SK-N-SH (cell line): ENCODE measurements at regions not wholly inside any gene's neighbourhood (a gene's known extent, or its start where the extent isn't known, plus 50 kb on each side); places are given as distances from the start of the nearest gene placed in this dataset.

Source experiments
- CTCF ChIA-PET: fragments of 300-600, 350-600 bp; formaldehyde crosslinking; extraction: SDS; loops from one replicate; lab custom pipeline; 2021; lab: Yijun Ruan, JAX
- POLR2A ChIA-PET: fragments of 350-600 bp; sonication (Branson Sonifier 250); formaldehyde crosslinking; extraction: SDS; loops from one replicate; lab custom pipeline; 2020; ENCODE audit warnings: antibody characterized with exemption, inconsistent platforms; lab: Yijun Ruan, JAX
- DNase-seq: peaks from one replicate; pipeline ENCODE4 v3.0.0; 2012
- H2AFZ ChIP-seq: fragments of 200-600 bp; sonication (generic); 2 replicates; pipeline ENCODE4 v1.8.1; 2016; ENCODE audit warnings: antibody characterized with exemption, mild to moderate bottlenecking, low read depth
- H3F3A ChIP-seq: fragments of 200-600 bp; sonication (generic); replicated peaks from 2 replicates; pipeline ENCODE3; 2016; ENCODE audit warnings: antibody characterized with exemption, mild to moderate bottlenecking; ENCODE audit not compliant: insufficient read depth
- H3K27ac ChIP-seq, 2 experiments: fragments of 200-500 bp in 1 of 2; fragments of 200-600 bp in 1 of 2; sonication (Bioruptor generic) in 1 of 2; sonication (generic), shearing (Covaris generic) in 1 of 2; 2 replicates each; pipeline versions ENCODE4 v1.5.1 to v1.6.1; 2014 to 2016; ENCODE audit warnings: low read depth in 2 of 2, inconsistent platforms in 1 of 2, low read length in 1 of 2, mild to moderate bottlenecking in 1 of 2, mixed read lengths in 1 of 2
- H3K27me3 ChIP-seq: fragments of 200-600 bp; sonication (generic), shearing (Covaris generic); 2 replicates; pipeline ENCODE4 v1.6.1; 2016; ENCODE audit warnings: mixed run types; ENCODE audit not compliant: insufficient read depth
- H3K36me3 ChIP-seq, 2 experiments: fragments of 200-500 bp in 1 of 2; fragments of 200-600 bp in 1 of 2; sonication (Bioruptor generic) in 1 of 2; sonication (generic) in 1 of 2; replicated peaks in 1 of 2; 2 replicates each; pipeline versions ENCODE3 to v1.5.1; 2014 to 2016; ENCODE audit warnings: low read length in 1 of 2, mild to moderate bottlenecking in 1 of 2; ENCODE audit not compliant: insufficient read depth in 2 of 2, control insufficient read depth in 1 of 2
- H3K4me1 ChIP-seq, 2 experiments: fragments of 200-500 bp in 1 of 2; fragments of 200-600 bp in 1 of 2; sonication (Bioruptor generic) in 1 of 2; sonication (generic), shearing (Covaris generic) in 1 of 2; 2 replicates each; pipeline versions ENCODE4 v1.5.1 to v1.6.1; 2014 to 2016; ENCODE audit warnings: low read depth in 1 of 2, low read length in 1 of 2, mixed run types in 1 of 2; ENCODE audit not compliant: insufficient read depth in 2 of 2, control insufficient read depth in 1 of 2
- H3K4me2 ChIP-seq: fragments of 200-600 bp; sonication (generic), shearing (Covaris generic); 2 replicates; pipeline ENCODE4 v1.6.1; 2017; ENCODE audit warnings: mixed run types
- H3K4me3 ChIP-seq, 2 experiments: fragments of 200-500 bp in 1 of 2; fragments of 200-600 bp in 1 of 2; sonication (Bioruptor generic) in 1 of 2; sonication (generic), shearing (Covaris generic) in 1 of 2; 2 replicates each; pipeline versions ENCODE4 v1.5.1 to v1.8.1; 2014 to 2016; ENCODE audit warnings: low read depth in 2 of 2, inconsistent platforms in 1 of 2, low read length in 1 of 2, mild to moderate bottlenecking in 1 of 2, mixed read lengths in 1 of 2, moderate library complexity in 1 of 2
- H3K79me2 ChIP-seq: fragments of 200-600 bp; sonication (generic); 2 replicates; pipeline ENCODE4 v1.8.1; 2017; ENCODE audit warnings: mild to moderate bottlenecking; ENCODE audit not compliant: insufficient read depth
- H3K9ac ChIP-seq: fragments of 200-600 bp; sonication (generic); 2 replicates; pipeline ENCODE4 v1.6.1; 2017; ENCODE audit warnings: mixed run types
- H3K9me2 ChIP-seq: fragments of 200-600 bp; sonication (generic); 2 replicates; pipeline ENCODE4 v1.6.1; 2017; ENCODE audit warnings: mixed run types
- H3K9me3 ChIP-seq: fragments of 200-600 bp; sonication (generic); 2 replicates; pipeline ENCODE4 v1.6.1; 2017; ENCODE audit warnings: mixed run types, mild to moderate bottlenecking, moderate library complexity
- H4K20me1 ChIP-seq: fragments of 200-600 bp; sonication (generic); 2 replicates; pipeline ENCODE4 v1.6.1; 2017; ENCODE audit warnings: mild to moderate bottlenecking, mixed run types; ENCODE audit not compliant: insufficient read depth
- ELF1 ChIP-seq: IDR thresholded peaks from 2 replicates; pipeline ENCODE4 v1.4.0; 2012
- EP300 ChIP-seq, 2 experiments: IDR thresholded peaks; 2 replicates each; pipeline versions ENCODE4 v1.4.0 to v1.6.1; 2012; ENCODE audit warnings: borderline replicate concordance in 1 of 2, low read depth in 1 of 2, low read length in 1 of 2
- FOXJ3 ChIP-seq: sonication (generic); formaldehyde crosslinking; IDR thresholded peaks from 2 replicates; pipeline ENCODE4 v1.5.1; 2020; ENCODE audit warnings: mild to moderate bottlenecking, missing genetic modification reagents
- GATA2 ChIP-seq: sonication (generic); formaldehyde crosslinking; IDR thresholded peaks from 2 replicates; pipeline ENCODE4 v1.5.0; 2020; ENCODE audit warnings: mild to moderate bottlenecking, missing genetic modification reagents
- MXI1 ChIP-seq: IDR thresholded peaks from 2 replicates; pipeline ENCODE4 v1.6.1; 2012; ENCODE audit warnings: mild to moderate bottlenecking, low read depth, low read length, improper control_type of control experiment
- RAD21 ChIP-seq: IDR thresholded peaks from 2 replicates; pipeline ENCODE4 v1.6.1; 2012; ENCODE audit warnings: mild to moderate bottlenecking, low read length
- RCOR1 ChIP-seq: fragments of 150-350 bp; IDR thresholded peaks from 2 replicates; pipeline ENCODE4 v1.6.1; 2017; ENCODE audit warnings: antibody characterized with exemption, low read length
- RXRA ChIP-seq: IDR thresholded peaks from 2 replicates; pipeline ENCODE4 v1.4.0; 2012; ENCODE audit warnings: low read depth, mild to moderate bottlenecking, borderline replicate concordance
- SMC3 ChIP-seq: IDR thresholded peaks from 2 replicates; pipeline ENCODE4 v1.6.1; 2012; ENCODE audit warnings: low read depth, low read length, improper control_type of control experiment
- TAF1 ChIP-seq: IDR thresholded peaks from 2 replicates; pipeline ENCODE4 v1.6.1; 2012; ENCODE audit warnings: low read depth, mild to moderate bottlenecking, low read length, moderate library complexity, borderline replicate concordance
- USF2 ChIP-seq: fragments of 150-350 bp; IDR thresholded peaks from 2 replicates; pipeline ENCODE4 v1.6.1; 2017; ENCODE audit warnings: antibody characterized with exemption, low read length, low read depth, borderline replicate concordance
- ZBTB33 ChIP-seq: IDR thresholded peaks from 2 replicates; pipeline ENCODE4 v1.4.0; 2012; ENCODE audit warnings: low read depth, borderline replicate concordance
- WGBS: methylation state at CpG from one replicate; pipeline ENCODE4 v1.1.6; 2017; ENCODE audit warnings: low lambda C conversion rate; 5-methylcytosine and 5-hydroxymethylcytosine counted together
- TF ChIP-seq, protein P1 (sequence below): fragments of 200-600 bp; sonication (generic); IDR thresholded peaks from 2 replicates; pipeline ENCODE4 v1.6.1; 2017; ENCODE audit warnings: antibody characterized with exemption, mild to moderate bottlenecking, moderate library complexity
- TF ChIP-seq, protein P2 (sequence below): IDR thresholded peaks from 2 replicates; pipeline ENCODE4 v1.4.0; 2012; ENCODE audit warnings: low read depth, borderline replicate concordance
- TF ChIP-seq, protein P3 (sequence below): IDR thresholded peaks from 2 replicates; pipeline ENCODE4; 2012

GRCh38 chr16:56090076-56090475 lies 101.2 kb upstream of the GNAO1 start:
- Histone ChIP-seq H4K20me1 (no peaks in the 10 kb centered on the region), H3K9me3 (no peaks in the 10 kb centered on the region), H3K27me3 (no peaks in the 10 kb centered on the region), H3K9ac (no peak overlapping the region), H3K4me1 (peaks cover 0 to 3% of the 10 kb centered on the region in 2 experiments; a peak in 1 of 4 replicates), H3F3A (no peaks in the 10 kb centered on the region), H3K4me3 (no peak overlapping the region), H2AFZ (no peak overlapping the region), H3K9me2 (no peaks in the 10 kb centered on the region), H3K36me3 (no peaks in the 10 kb centered on the region), H3K27ac (no peak overlapping the region), H3K79me2 (no peaks in the 10 kb centered on the region), H3K4me2 (no peak overlapping the region)
- 29% methylated on average over 2 of the region's 2 CpGs for WGBS
- TF ChIP-seq EP300 (IDR thresholded peaks at IDR 0.05; ENCODE audit: borderline replicate concordance in 1 of 2, low read depth in 1 of 2, low read length in 1 of 2) (no peak), GATA2 (CRISPR knock-in tag) (no peak), ELF1 (no peak), TAF1 (no peak), MXI1 (no peak), RXRA (no peak), ZBTB33 (no peak), FOXJ3 (no peak), RCOR1 (no peak), SMC3 (no peak), USF2 (no peak), RAD21 (no peak)
- TF ChIP-seq, protein P1, sequence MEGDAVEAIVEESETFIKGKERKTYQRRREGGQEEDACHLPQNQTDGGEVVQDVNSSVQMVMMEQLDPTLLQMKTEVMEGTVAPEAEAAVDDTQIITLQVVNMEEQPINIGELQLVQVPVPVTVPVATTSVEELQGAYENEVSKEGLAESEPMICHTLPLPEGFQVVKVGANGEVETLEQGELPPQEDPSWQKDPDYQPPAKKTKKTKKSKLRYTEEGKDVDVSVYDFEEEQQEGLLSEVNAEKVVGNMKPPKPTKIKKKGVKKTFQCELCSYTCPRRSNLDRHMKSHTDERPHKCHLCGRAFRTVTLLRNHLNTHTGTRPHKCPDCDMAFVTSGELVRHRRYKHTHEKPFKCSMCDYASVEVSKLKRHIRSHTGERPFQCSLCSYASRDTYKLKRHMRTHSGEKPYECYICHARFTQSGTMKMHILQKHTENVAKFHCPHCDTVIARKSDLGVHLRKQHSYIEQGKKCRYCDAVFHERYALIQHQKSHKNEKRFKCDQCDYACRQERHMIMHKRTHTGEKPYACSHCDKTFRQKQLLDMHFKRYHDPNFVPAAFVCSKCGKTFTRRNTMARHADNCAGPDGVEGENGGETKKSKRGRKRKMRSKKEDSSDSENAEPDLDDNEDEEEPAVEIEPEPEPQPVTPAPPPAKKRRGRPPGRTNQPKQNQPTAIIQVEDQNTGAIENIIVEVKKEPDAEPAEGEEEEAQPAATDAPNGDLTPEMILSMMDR = no peak
- TF ChIP-seq, protein P2, sequence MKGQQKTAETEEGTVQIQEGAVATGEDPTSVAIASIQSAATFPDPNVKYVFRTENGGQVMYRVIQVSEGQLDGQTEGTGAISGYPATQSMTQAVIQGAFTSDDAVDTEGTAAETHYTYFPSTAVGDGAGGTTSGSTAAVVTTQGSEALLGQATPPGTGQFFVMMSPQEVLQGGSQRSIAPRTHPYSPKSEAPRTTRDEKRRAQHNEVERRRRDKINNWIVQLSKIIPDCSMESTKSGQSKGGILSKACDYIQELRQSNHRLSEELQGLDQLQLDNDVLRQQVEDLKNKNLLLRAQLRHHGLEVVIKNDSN = no peak
- TF ChIP-seq, protein P3, sequence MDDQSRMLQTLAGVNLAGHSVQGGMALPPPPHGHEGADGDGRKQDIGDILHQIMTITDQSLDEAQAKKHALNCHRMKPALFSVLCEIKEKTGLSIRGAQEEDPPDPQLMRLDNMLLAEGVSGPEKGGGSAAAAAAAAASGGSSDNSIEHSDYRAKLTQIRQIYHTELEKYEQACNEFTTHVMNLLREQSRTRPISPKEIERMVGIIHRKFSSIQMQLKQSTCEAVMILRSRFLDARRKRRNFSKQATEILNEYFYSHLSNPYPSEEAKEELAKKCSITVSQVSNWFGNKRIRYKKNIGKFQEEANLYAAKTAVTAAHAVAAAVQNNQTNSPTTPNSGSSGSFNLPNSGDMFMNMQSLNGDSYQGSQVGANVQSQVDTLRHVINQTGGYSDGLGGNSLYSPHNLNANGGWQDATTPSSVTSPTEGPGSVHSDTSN = no peak
- POLR2A ChIA-PET = no interaction called here
- CTCF ChIA-PET = no interaction called here
- DNase-seq = no peak
